ENCODE measurements at regions not wholly inside any gene's neighbourhood (a gene's known extent, or its start where the extent isn't known, plus 50 kb on each side); places are given as distances from the start of the nearest gene placed in this dataset.

GRCh38 chr22:48636746-48637145 lies 1190.9 kb downstream of the BRD1 start:
- no peak for DNase-seq
- Histone ChIP-seq H3K36me3 (no peaks in the 10 kb centered on the region), H3K9me3 (no peaks in the 10 kb centered on the region), H3K27ac (no peak overlapping the region), H3K27me3 (no peaks in the 10 kb centered on the region), H3K4me1 (no peaks in the 10 kb centered on the region), H3K4me3 (no peak overlapping the region)
- no peak for TF ChIP-seq CTCF (IDR thresholded peaks at IDR 0.05)
- no peak for ATAC-seq
- intact Hi-C loops (cut with DNase I), result no loop called here

GRCh38 chr22:48635816-48636215 lies 1191.9 kb downstream of the BRD1 start:
- DNase-seq (no peak), ATAC-seq (peak; percentile 43)
- intact Hi-C loops (cut with DNase I), result no loop called here
- TF ChIP-seq CTCF (IDR thresholded peaks at IDR 0.05), result no peak
- no peaks in the 10 kb centered on the region for H3K9me3 ChIP-seq
- no peaks in the 10 kb centered on the region for H3K36me3 ChIP-seq
- peaks cover 0 to 7% of the 10 kb centered on the region in 2 donors for H3K27me3 ChIP-seq
- no peaks in the 10 kb centered on the region for H3K4me1 ChIP-seq
- no peak overlapping the region for H3K27ac ChIP-seq
- H3K4me3 ChIP-seq, result no peak overlapping the region

- Histone ChIP-seq H3K27me3 (peaks cover 0 to 15% of the 10 kb centered on the region in 2 donors), H3K4me3 (no peak overlapping the region), H3K4me1 (no peaks in the 10 kb centered on the region), H3K9me3 (no peaks in the 10 kb centered on the region), H3K27ac (no peak overlapping the region), H3K36me3 (no peaks in the 10 kb centered on the region)
- DNase-seq, result no peak
- intact Hi-C loops (cut with DNase I), result no loop called here
- no peak for TF ChIP-seq CTCF (IDR thresholded peaks at IDR 0.05)
- ATAC-seq, result no peak
Measured at GRCh38 chr22:48635031-48635430, 1192.6 kb downstream of the BRD1 start.

GRCh38 chr22:48633996-48634836 lies 1193.5 kb downstream of the BRD1 start:
- Histone ChIP-seq H3K27me3 (peaks cover 0 to 19% of the 10 kb centered on the region in 2 donors), H3K27ac (no peak overlapping the region), H3K36me3 (no peaks in the 10 kb centered on the region), H3K4me1 (no peaks in the 10 kb centered on the region), H3K9me3 (no peaks in the 10 kb centered on the region), H3K4me3 (no peak overlapping the region)
- ATAC-seq (no peak), DNase-seq (no peak)
- no peak for TF ChIP-seq CTCF (IDR thresholded peaks at IDR 0.05)
- intact Hi-C loops (cut with DNase I), result no loop called here

- ATAC-seq, result no peak
- Histone ChIP-seq H3K27me3 (peaks cover 0 to 26% of the 10 kb centered on the region in 2 donors), H3K36me3 (no peaks in the 10 kb centered on the region), H3K9me3 (no peaks in the 10 kb centered on the region), H3K4me3 (no peak overlapping the region), H3K27ac (no peak overlapping the region), H3K4me1 (no peaks in the 10 kb centered on the region)
- intact Hi-C loops (cut with DNase I), result no loop called here
- no peak for TF ChIP-seq CTCF (IDR thresholded peaks at IDR 0.05)
- peak in 1 of 4 donors; percentile 67 for DNase-seq
Measured at GRCh38 chr22:48632646-48633246, 1194.9 kb downstream of the BRD1 start.

Measured in left lung (tissue), 4 donors.